22Rv1 (cell line): ENCODE measurements at regions not wholly inside any gene's neighbourhood (a gene's known extent, or its start where the extent isn't known, plus 50 kb on each side); places are given as distances from the start of the nearest gene placed in this dataset.

Source experiments
- H3K27ac ChIP-seq: fragments of 450-650 bp; 2 replicates; pipeline ENCODE4 v1.5.1; 2017
- CTCF ChIP-seq: fragments of 450-650 bp; IDR thresholded peaks from 2 replicates; pipeline ENCODE4 v1.5.1; 2017; ENCODE audit warnings: mild to moderate bottlenecking
- ZFX ChIP-seq: fragments of 450-650 bp; IDR thresholded peaks from 2 replicates; pipeline ENCODE4 v1.6.1; 2017; ENCODE audit warnings: antibody characterized with exemption, borderline replicate concordance

DNA sequence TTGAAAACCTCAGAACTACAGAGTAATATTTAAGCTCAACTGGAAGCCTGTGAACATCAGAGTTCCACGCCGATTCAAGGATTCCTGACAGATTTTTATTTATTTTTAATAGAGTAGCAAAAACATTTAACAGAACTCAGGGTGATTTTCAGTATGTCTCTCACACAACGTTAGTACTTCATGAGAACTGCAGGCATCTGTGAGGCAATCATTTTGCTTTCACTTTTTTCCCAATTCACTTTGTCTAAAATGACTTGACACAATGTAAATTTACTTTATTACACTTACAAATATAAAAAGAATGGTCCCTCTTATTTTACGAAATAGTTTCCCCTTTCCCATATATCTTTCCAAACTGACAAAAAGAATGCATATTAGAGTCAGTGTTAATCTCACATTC lies 869.5 kb upstream of the EPHA5 start:
- no peak for TF ChIP-seq CTCF
- no peak for TF ChIP-seq ZFX
- H3K27ac ChIP-seq, result no peak overlapping the region

DNA sequence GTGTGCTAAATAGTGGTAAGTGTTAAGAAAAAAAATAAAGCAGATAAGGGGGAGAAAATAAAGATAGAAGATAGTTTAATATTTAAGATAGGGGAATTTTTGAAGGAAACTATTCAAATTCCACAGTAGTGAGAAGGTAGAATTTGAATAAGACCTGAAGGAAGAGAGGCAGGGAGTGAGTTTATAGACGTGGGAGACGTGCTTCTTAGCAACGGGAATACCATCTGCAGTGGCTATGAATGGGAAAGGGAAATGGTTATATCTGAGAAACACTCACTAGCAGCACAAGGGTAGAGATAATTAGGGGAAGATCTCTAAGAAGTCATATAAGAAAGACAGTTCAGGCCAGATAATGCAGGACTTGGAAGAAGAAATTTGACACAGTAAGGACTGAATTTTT lies 854.5 kb upstream of the EPHA5 start:
- no peak overlapping the region for H3K27ac ChIP-seq
- no peak for TF ChIP-seq CTCF
- no peak for TF ChIP-seq ZFX

DNA sequence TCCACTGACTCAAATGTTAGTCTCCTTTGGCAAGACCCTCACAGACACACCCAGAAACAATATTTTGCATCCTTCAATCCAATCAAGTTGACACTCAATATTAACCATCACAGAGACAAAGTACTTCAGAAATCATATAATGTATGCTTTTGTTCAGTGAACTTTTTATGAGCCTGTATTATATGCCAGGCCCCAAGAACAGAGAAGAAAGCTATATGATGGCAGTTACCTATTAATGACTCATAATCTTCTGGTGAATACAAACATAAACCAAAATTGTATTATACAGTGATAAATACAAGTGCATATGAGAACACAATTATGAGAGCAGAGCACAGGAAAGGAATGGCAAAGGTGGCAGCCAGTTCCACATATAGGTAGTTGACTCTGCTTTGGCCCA lies 852.0 kb upstream of the EPHA5 start:
- no peak overlapping the region for H3K27ac ChIP-seq
- TF ChIP-seq ZFX (no peak), CTCF (no peak)

DNA sequence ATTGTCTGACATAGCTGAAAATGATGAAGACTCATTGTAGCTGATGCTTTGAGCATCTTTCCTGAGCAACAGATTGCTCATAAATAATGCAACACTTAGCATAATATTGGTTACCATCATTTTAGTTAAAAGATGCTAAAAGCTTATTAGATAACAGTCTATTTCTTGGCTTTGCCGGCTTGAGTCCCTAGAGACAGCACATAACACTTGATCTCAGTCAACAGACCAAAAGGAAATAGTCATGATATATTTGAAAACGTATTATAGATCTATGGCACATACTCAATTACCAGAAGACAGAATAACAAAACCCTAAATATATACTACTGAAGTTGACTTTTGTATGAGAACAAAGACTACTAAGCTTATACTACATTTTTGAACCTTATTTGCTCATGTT lies 846.7 kb upstream of the EPHA5 start:
- H3K27ac ChIP-seq, result no peak overlapping the region
- TF ChIP-seq ZFX, result no peak
- TF ChIP-seq CTCF, result no peak

GRCh38 chr4:66506985-66507384 lies 836.7 kb upstream of the EPHA5 start:
- H3K27ac ChIP-seq, result no peak overlapping the region
- no peak for TF ChIP-seq ZFX
- TF ChIP-seq CTCF, result no peak

GRCh38 chr4:66501997-66502396 lies 831.7 kb upstream of the EPHA5 start:
- no peak for TF ChIP-seq ZFX
- no peak for TF ChIP-seq CTCF
- H3K27ac ChIP-seq, result no peak overlapping the region

DNA sequence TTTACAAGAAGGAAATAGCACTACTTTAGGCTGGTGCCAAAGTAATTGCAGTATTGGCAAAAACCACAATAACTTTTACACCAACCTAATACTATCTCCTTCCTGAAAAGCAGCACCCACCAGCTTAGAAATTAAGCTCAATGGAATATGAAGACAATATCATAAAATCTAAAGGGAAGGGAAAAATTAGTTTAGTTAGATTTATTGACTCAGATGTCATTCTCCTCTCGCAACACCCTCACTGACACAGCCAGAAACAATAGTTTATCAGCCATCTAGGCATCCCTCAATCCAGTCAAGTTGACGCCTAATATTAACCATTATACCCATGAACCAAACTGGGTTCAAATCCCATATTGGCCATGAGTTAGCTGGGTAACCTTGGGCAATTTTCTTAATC lies 820.4 kb upstream of the EPHA5 start:
- TF ChIP-seq ZFX (no peak), CTCF (no peak)
- no peak overlapping the region for H3K27ac ChIP-seq
